Nephron (organoid): ENCODE measurements at regions not wholly inside any gene's neighbourhood (a gene's known extent, or its start where the extent isn't known, plus 50 kb on each side); places are given as distances from the start of the nearest gene placed in this dataset.

Experiments used
- H3K27ac Mint-ChIP-seq, 3 experiments: 2 replicates each; pipeline ENCODE4 v1.8.0; 2020; ENCODE audit warnings: mixed read lengths in 3 of 3, mild to moderate bottlenecking in 2 of 3, moderate library complexity in 1 of 3
- H3K27me3 Mint-ChIP-seq: 2 replicates; pipeline ENCODE4 v1.8.0; 2021; ENCODE audit warnings: low read depth, mild to moderate bottlenecking, moderate library complexity, mixed read lengths
- H3K36me3 Mint-ChIP-seq: 2 replicates; pipeline ENCODE4 v1.8.0; 2020; ENCODE audit warnings: low read depth, mixed read lengths
- H3K4me1 Mint-ChIP-seq: 2 replicates; pipeline ENCODE4 v1.8.0; 2020; ENCODE audit warnings: mixed read lengths
- H3K4me3 Mint-ChIP-seq, 3 experiments: 2 replicates each; pipeline ENCODE4 v1.8.0; 2020; ENCODE audit warnings: mild to moderate bottlenecking in 3 of 3, mixed read lengths in 3 of 3, moderate library complexity in 2 of 3
- H3K9me3 Mint-ChIP-seq: 2 replicates; pipeline ENCODE4 v1.8.0; 2020; ENCODE audit warnings: mixed read lengths
- CTCF ChIP-seq, 3 experiments: fragments of 200-600 bp; sonication (generic); IDR thresholded peaks; one replicate each; pipeline ENCODE4 v1.5.0; 2021; ENCODE audit warnings: antibody characterized with exemption in 3 of 3; ENCODE audit not compliant: unreplicated experiment in 3 of 3

- Mint-ChIP-seq H3K36me3 (no peaks in the 10 kb centered on the region), H3K9me3 (peaks cover 6% of the 10 kb centered on the region), H3K4me3 (no peak overlapping the region), H3K4me1 (no peaks in the 10 kb centered on the region), H3K27me3 (peaks cover 4% of the 10 kb centered on the region), H3K27ac (peak overlapping the region in 1 of 3 experiments; percentile 86)
- no peak for TF ChIP-seq CTCF (IDR thresholded peaks at IDR 0.05; ENCODE audit: unreplicated experiment in 3 of 3)
These were observed 71.4 kb upstream of the CPEB4 start for GRCh38 chr5:173816728-173817127.

- Mint-ChIP-seq H3K4me3 (no peak overlapping the region), H3K9me3 (peaks cover 6% of the 10 kb centered on the region), H3K36me3 (no peaks in the 10 kb centered on the region), H3K27me3 (peaks cover 4% of the 10 kb centered on the region), H3K4me1 (no peaks in the 10 kb centered on the region), H3K27ac (peak overlapping the region in 1 of 3 experiments; percentile 11)
- no peak for TF ChIP-seq CTCF (IDR thresholded peaks at IDR 0.05; ENCODE audit: unreplicated experiment in 3 of 3)
These were observed 70.6 kb upstream of the CPEB4 start for GRCh38 chr5:173817561-173817960.

GRCh38 chr5:173819521-173819920 lies 68.6 kb upstream of the CPEB4 start:
- H3K4me3 Mint-ChIP-seq = no peak overlapping the region
- H3K27me3 Mint-ChIP-seq = peaks cover 4% of the 10 kb centered on the region
- H3K9me3 Mint-ChIP-seq = peaks cover 6% of the 10 kb centered on the region
- H3K4me1 Mint-ChIP-seq = peaks cover 10% of the 10 kb centered on the region
- no peak for TF ChIP-seq CTCF (IDR thresholded peaks at IDR 0.05; ENCODE audit: unreplicated experiment in 3 of 3)
- H3K27ac Mint-ChIP-seq = no peak overlapping the region
- no peaks in the 10 kb centered on the region for H3K36me3 Mint-ChIP-seq

- peaks cover 17% of the 10 kb centered on the region for H3K4me1 Mint-ChIP-seq
- peaks cover 5% of the 10 kb centered on the region for H3K36me3 Mint-ChIP-seq
- H3K27ac Mint-ChIP-seq = peak overlapping the region; percentile 89 to 95 (median 91)
- H3K27me3 Mint-ChIP-seq = peaks cover 2% of the 10 kb centered on the region
- peaks cover 7% of the 10 kb centered on the region for H3K9me3 Mint-ChIP-seq
- no peak for TF ChIP-seq CTCF (IDR thresholded peaks at IDR 0.05; ENCODE audit: unreplicated experiment in 3 of 3)
- no peak overlapping the region for H3K4me3 Mint-ChIP-seq
These were observed 64.9 kb upstream of the CPEB4 start for GRCh38 chr5:173823274-173823644.

- Mint-ChIP-seq H3K36me3 (peaks cover 5% of the 10 kb centered on the region), H3K27me3 (no peaks in the 10 kb centered on the region), H3K9me3 (peaks cover 6% of the 10 kb centered on the region), H3K27ac (peak overlapping the region; percentile 89 to 95 (median 91)), H3K4me3 (peak overlapping the region in 2 of 3 experiments; percentile 8 to 36), H3K4me1 (peaks cover 17% of the 10 kb centered on the region)
- TF ChIP-seq CTCF (IDR thresholded peaks at IDR 0.05; ENCODE audit: unreplicated experiment in 3 of 3) = no peak
These were observed 64.2 kb upstream of the CPEB4 start for GRCh38 chr5:173823721-173824567.
